ENCODE measurements at regions not wholly inside any gene's neighbourhood (a gene's known extent, or its start where the extent isn't known, plus 50 kb on each side); places are given as distances from the start of the nearest gene placed in this dataset.

DNA sequence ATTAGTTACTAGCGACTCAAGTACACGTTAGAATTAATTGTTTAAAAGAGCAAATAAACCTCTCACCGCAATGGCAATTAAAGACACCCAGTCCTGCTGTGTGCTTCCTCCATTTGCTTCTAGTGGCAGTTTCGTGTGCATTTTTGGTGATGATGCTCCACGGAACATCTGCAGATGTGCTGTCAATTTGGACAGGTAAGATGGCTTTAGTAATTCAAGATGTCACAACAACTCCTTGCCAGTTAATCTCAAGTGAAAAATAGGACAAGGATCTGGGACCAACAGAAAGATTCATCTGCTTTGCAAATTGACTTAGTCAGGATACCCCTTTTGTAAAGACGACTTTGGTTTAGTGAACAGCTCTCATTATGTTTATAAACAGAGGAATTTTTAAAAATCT lies 320.9 kb downstream of the GABRB3 start:
- TF ChIP-seq CTCF (conservative IDR thresholded peaks at IDR 0.05; ENCODE audit: low read depth, low read length), result no peak
- no peak for DNase-seq (ENCODE audit: low read depth)
- H3K4me3 ChIP-seq (ENCODE audit: low read length), result no peak overlapping the region

- peak; percentile 55 for DNase-seq (ENCODE audit: low read depth)
These were observed 323.6 kb downstream of the GABRB3 start for GRCh38 chr15:26449291-26449690.

GRCh38 chr15:26443321-26443720 lies 329.5 kb downstream of the GABRB3 start:
- no peak overlapping the region for H3K4me3 ChIP-seq (ENCODE audit: low read length)
- no peak for DNase-seq (ENCODE audit: low read depth)
- no peak for TF ChIP-seq CTCF (conservative IDR thresholded peaks at IDR 0.05; ENCODE audit: low read depth, low read length)

More at GRCh38 chr15:26449291-26449690, 323.6 kb downstream of the GABRB3 start:
- no peak overlapping the region for H3K4me3 ChIP-seq (ENCODE audit: low read length)
- no peak for TF ChIP-seq CTCF (conservative IDR thresholded peaks at IDR 0.05; ENCODE audit: low read depth, low read length)

- H3K4me3 ChIP-seq (ENCODE audit: low read length), result no peak overlapping the region
- DNase-seq (ENCODE audit: low read depth), result no peak
- TF ChIP-seq CTCF (conservative IDR thresholded peaks at IDR 0.05; ENCODE audit: low read depth, low read length), result no peak
These were observed 330.2 kb downstream of the GABRB3 start for GRCh38 chr15:26442680-26443079.

DNA sequence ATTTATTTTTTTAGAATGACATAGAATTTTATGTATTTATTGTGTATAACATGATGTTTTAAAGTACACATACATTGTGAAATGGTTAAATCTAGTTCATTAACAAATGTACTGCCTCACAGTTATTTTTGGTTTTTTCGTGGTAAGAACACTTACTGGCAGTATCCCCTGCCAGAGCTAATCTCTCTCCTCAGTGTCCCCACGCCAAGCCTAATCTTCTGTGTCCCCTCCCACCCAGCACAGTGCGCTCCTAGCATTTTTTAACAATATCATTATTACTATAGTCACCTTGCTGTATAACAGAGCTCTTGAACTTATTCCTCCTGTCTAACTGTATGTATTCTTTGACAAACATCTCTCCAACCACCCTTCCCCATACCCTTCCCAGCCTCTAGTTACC lies 333.2 kb downstream of the GABRB3 start:
- no peak for DNase-seq (ENCODE audit: low read depth)
- H3K4me3 ChIP-seq (ENCODE audit: low read length), result no peak overlapping the region
- TF ChIP-seq CTCF (conservative IDR thresholded peaks at IDR 0.05; ENCODE audit: low read depth, low read length), result no peak

GRCh38 chr15:26438718-26439117 lies 334.1 kb downstream of the GABRB3 start:
- no peak for TF ChIP-seq CTCF (conservative IDR thresholded peaks at IDR 0.05; ENCODE audit: low read depth, low read length)
- H3K4me3 ChIP-seq (ENCODE audit: low read length), result no peak overlapping the region
- no peak for DNase-seq (ENCODE audit: low read depth)

- TF ChIP-seq CTCF (conservative IDR thresholded peaks at IDR 0.05; ENCODE audit: low read depth, low read length), result no peak
- DNase-seq (ENCODE audit: low read depth), result peak; percentile 4
- H3K4me3 ChIP-seq (ENCODE audit: low read length), result no peak overlapping the region
These were observed 334.6 kb downstream of the GABRB3 start for GRCh38 chr15:26438316-26438715.

All from retinal pigment epithelial cell (primary cell).